ENCODE measurements at regions not wholly inside any gene's neighbourhood (a gene's known extent, or its start where the extent isn't known, plus 50 kb on each side); places are given as distances from the start of the nearest gene placed in this dataset.

DNA sequence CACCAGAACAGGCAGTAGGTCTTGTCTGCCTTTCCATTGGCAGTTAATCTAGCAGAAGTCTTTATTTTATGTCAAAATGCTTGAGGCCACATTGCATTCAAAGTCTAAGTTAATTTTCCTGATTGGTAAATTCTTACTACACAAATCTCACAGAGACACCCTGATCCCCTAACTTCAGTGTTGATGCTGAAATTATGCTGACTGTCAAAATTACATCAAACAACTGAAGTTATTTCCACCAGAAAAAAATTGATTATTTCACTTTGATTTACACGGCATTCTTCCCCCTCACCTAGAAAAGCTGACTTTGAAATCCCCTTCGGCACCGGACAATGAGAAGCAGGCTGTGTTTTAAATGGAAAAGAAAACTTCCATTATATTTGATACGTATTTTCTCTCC is 99.1 kb downstream of the MAF start:
- Histone ChIP-seq H3K4me1 (ENCODE audit: control insufficient read depth in 4 of 4, insufficient read depth in 4 of 4, low read length in 3 of 4) (no peaks in the 10 kb centered on the region), H3K27me3 (ENCODE audit: control insufficient read depth in 4 of 4, insufficient read depth in 4 of 4, low read length in 3 of 4) (no peaks in the 10 kb centered on the region), H3K4me3 (ENCODE audit: low read depth in 1 of 3, low read length in 3 of 3) (no peak overlapping the region), H3K9me3 (ENCODE audit: control insufficient read depth in 4 of 4, low read length in 3 of 4) (no peaks in the 10 kb centered on the region), H3K9ac (ENCODE audit: low read depth in 1 of 2, low read length in 2 of 2) (no peak overlapping the region), H3K36me3 (ENCODE audit: control insufficient read depth in 4 of 4, insufficient read depth in 3 of 4, low read depth in 1 of 4, low read length in 3 of 4) (no peaks in the 10 kb centered on the region), H3K27ac (ENCODE audit: low read depth in 1 of 2, low read length in 2 of 2) (no peak overlapping the region)
- TF ChIP-seq NR2F2 (IDR thresholded peaks at IDR 0.05) (no peak), FOXA2 (IDR thresholded peaks at IDR 0.05) (no peak), HNF4A (conservative IDR thresholded peaks at IDR 0.05) (no peak), SP1 (IDR thresholded peaks at IDR 0.05) (no peak), ATF3 (IDR thresholded peaks at IDR 0.05) (no peak), GABPA (IDR thresholded peaks at IDR 0.05 in 1 of 2, conservative IDR thresholded peaks at IDR 0.05 in 1 of 2) (no peak), JUND (IDR thresholded peaks at IDR 0.05) (no peak), RAD21 (IDR thresholded peaks at IDR 0.05) (no peak), HNF4G (IDR thresholded peaks at IDR 0.05) (no peak), FOXA1 (IDR thresholded peaks at IDR 0.05) (no peak), TAF1 (conservative IDR thresholded peaks at IDR 0.05) (no peak), YY1 (IDR thresholded peaks at IDR 0.05) (no peak), EGR1 (IDR thresholded peaks at IDR 0.05; ENCODE audit: low read depth in 2 of 2) (no peak), RXRA (IDR thresholded peaks at IDR 0.05) (no peak)
- TF ChIP-seq, protein P1, sequence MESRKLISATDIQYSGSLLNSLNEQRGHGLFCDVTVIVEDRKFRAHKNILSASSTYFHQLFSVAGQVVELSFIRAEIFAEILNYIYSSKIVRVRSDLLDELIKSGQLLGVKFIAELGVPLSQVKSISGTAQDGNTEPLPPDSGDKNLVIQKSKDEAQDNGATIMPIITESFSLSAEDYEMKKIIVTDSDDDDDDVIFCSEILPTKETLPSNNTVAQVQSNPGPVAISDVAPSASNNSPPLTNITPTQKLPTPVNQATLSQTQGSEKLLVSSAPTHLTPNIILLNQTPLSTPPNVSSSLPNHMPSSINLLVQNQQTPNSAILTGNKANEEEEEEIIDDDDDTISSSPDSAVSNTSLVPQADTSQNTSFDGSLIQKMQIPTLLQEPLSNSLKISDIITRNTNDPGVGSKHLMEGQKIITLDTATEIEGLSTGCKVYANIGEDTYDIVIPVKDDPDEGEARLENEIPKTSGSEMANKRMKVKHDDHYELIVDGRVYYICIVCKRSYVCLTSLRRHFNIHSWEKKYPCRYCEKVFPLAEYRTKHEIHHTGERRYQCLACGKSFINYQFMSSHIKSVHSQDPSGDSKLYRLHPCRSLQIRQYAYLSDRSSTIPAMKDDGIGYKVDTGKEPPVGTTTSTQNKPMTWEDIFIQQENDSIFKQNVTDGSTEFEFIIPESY (IDR thresholded peaks at IDR 0.05) = no peak
- TF ChIP-seq, protein P2, sequence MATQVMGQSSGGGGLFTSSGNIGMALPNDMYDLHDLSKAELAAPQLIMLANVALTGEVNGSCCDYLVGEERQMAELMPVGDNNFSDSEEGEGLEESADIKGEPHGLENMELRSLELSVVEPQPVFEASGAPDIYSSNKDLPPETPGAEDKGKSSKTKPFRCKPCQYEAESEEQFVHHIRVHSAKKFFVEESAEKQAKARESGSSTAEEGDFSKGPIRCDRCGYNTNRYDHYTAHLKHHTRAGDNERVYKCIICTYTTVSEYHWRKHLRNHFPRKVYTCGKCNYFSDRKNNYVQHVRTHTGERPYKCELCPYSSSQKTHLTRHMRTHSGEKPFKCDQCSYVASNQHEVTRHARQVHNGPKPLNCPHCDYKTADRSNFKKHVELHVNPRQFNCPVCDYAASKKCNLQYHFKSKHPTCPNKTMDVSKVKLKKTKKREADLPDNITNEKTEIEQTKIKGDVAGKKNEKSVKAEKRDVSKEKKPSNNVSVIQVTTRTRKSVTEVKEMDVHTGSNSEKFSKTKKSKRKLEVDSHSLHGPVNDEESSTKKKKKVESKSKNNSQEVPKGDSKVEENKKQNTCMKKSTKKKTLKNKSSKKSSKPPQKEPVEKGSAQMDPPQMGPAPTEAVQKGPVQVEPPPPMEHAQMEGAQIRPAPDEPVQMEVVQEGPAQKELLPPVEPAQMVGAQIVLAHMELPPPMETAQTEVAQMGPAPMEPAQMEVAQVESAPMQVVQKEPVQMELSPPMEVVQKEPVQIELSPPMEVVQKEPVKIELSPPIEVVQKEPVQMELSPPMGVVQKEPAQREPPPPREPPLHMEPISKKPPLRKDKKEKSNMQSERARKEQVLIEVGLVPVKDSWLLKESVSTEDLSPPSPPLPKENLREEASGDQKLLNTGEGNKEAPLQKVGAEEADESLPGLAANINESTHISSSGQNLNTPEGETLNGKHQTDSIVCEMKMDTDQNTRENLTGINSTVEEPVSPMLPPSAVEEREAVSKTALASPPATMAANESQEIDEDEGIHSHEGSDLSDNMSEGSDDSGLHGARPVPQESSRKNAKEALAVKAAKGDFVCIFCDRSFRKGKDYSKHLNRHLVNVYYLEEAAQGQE (IDR thresholded peaks at IDR 0.05) = no peak
- TF ChIP-seq, protein P3, sequence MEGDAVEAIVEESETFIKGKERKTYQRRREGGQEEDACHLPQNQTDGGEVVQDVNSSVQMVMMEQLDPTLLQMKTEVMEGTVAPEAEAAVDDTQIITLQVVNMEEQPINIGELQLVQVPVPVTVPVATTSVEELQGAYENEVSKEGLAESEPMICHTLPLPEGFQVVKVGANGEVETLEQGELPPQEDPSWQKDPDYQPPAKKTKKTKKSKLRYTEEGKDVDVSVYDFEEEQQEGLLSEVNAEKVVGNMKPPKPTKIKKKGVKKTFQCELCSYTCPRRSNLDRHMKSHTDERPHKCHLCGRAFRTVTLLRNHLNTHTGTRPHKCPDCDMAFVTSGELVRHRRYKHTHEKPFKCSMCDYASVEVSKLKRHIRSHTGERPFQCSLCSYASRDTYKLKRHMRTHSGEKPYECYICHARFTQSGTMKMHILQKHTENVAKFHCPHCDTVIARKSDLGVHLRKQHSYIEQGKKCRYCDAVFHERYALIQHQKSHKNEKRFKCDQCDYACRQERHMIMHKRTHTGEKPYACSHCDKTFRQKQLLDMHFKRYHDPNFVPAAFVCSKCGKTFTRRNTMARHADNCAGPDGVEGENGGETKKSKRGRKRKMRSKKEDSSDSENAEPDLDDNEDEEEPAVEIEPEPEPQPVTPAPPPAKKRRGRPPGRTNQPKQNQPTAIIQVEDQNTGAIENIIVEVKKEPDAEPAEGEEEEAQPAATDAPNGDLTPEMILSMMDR (IDR thresholded peaks at IDR 0.05; ENCODE audit: low read depth, low read length, missing input control) = no peak
- WGBS = 96% methylated on average over 4 of the region's 4 CpGs
- no peak for DNase-seq (ENCODE audit: low spot score)

GRCh38 chr16:79500866-79501265 is 99.7 kb downstream of the MAF start:
- H3K9ac ChIP-seq (ENCODE audit: low read depth in 1 of 2, low read length in 2 of 2) = no peak overlapping the region
- no peak for TF ChIP-seq JUND (IDR thresholded peaks at IDR 0.05)
- no peak for TF ChIP-seq SP1 (IDR thresholded peaks at IDR 0.05)
- TF ChIP-seq FOXA2 (IDR thresholded peaks at IDR 0.05) = no peak
- TF ChIP-seq ATF3 (IDR thresholded peaks at IDR 0.05) = no peak
- TF ChIP-seq NR2F2 (IDR thresholded peaks at IDR 0.05) = no peak
- TF ChIP-seq FOXA1 (IDR thresholded peaks at IDR 0.05) = no peak
- no peak for TF ChIP-seq YY1 (IDR thresholded peaks at IDR 0.05)
- TF ChIP-seq, protein P2 (IDR thresholded peaks at IDR 0.05) = no peak
- no peak for TF ChIP-seq RAD21 (IDR thresholded peaks at IDR 0.05)
- TF ChIP-seq GABPA (IDR thresholded peaks at IDR 0.05 in 1 of 2, conservative IDR thresholded peaks at IDR 0.05 in 1 of 2) = no peak
- TF ChIP-seq HNF4G (IDR thresholded peaks at IDR 0.05) = no peak
- TF ChIP-seq RXRA (IDR thresholded peaks at IDR 0.05) = no peak
- no peak for TF ChIP-seq EGR1 (IDR thresholded peaks at IDR 0.05; ENCODE audit: low read depth in 2 of 2)
- TF ChIP-seq HNF4A (conservative IDR thresholded peaks at IDR 0.05) = no peak
- H3K9me3 ChIP-seq (ENCODE audit: control insufficient read depth in 4 of 4, low read length in 3 of 4) = no peaks in the 10 kb centered on the region
- 94% methylated on average over 2 of the region's 2 CpGs for WGBS
- H3K27me3 ChIP-seq (ENCODE audit: control insufficient read depth in 4 of 4, insufficient read depth in 4 of 4, low read length in 3 of 4) = no peaks in the 10 kb centered on the region
- no peak for DNase-seq (ENCODE audit: low spot score)
- H3K4me3 ChIP-seq (ENCODE audit: low read depth in 1 of 3, low read length in 3 of 3) = no peak overlapping the region
- H3K4me1 ChIP-seq (ENCODE audit: control insufficient read depth in 4 of 4, insufficient read depth in 4 of 4, low read length in 3 of 4) = no peaks in the 10 kb centered on the region
- H3K27ac ChIP-seq (ENCODE audit: low read depth in 1 of 2, low read length in 2 of 2) = no peak overlapping the region
- H3K36me3 ChIP-seq (ENCODE audit: control insufficient read depth in 4 of 4, insufficient read depth in 3 of 4, low read depth in 1 of 4, low read length in 3 of 4) = no peaks in the 10 kb centered on the region
